ENCODE measurements at regions not wholly inside any gene's neighbourhood (a gene's known extent, or its start where the extent isn't known, plus 50 kb on each side); places are given as distances from the start of the nearest gene placed in this dataset.

- TF ChIP-seq CTCF (IDR thresholded peaks at IDR 0.05), result no peak
- no peak for TF ChIP-seq EP300 (IDR thresholded peaks at IDR 0.05)
- TF ChIP-seq POLR2AphosphoS5 (IDR thresholded peaks at IDR 0.05), result no peak
- TF ChIP-seq POLR2A (IDR thresholded peaks at IDR 0.05), result no peak
Observed at GRCh38 chr6:156544046-156544445, 233.1 kb upstream of the ARID1B start.

Data from upper lobe of left lung (tissue), 4 donors.